ENCODE measurements at regions not wholly inside any gene's neighbourhood (a gene's known extent, or its start where the extent isn't known, plus 50 kb on each side); places are given as distances from the start of the nearest gene placed in this dataset.

GRCh38 chr2:209146682-209147320, 277.0 kb upstream of the MAP2 start:
- no peaks in the 10 kb centered on the region for H3K79me2 ChIP-seq (ENCODE audit: control insufficient read depth, low read length)
- H3K27ac ChIP-seq (ENCODE audit: low read depth, low read length), result no peak overlapping the region
- no peaks in the 10 kb centered on the region for H3K36me3 ChIP-seq (ENCODE audit: control insufficient read depth, low read length)
- H3F3A ChIP-seq (ENCODE audit: control insufficient read depth, insufficient read depth), result no peaks in the 10 kb centered on the region
- H3K9me2 ChIP-seq (replicated peaks; ENCODE audit: control insufficient read depth, low read length), result no peaks in the 10 kb centered on the region
- H3K4me3 ChIP-seq (ENCODE audit: low read length), result no peak overlapping the region
- H4K20me1 ChIP-seq (ENCODE audit: control insufficient read depth, insufficient read depth, low read depth, low read length), result no peaks in the 10 kb centered on the region
- no peaks in the 10 kb centered on the region for H3K9me3 ChIP-seq (ENCODE audit: control insufficient read depth, insufficient read depth, low read length)
- H3K27me3 ChIP-seq (ENCODE audit: control insufficient read depth, low read length), result no peaks in the 10 kb centered on the region
- no peak overlapping the region for H3K4me2 ChIP-seq (ENCODE audit: low read length)
- H3K4me1 ChIP-seq (ENCODE audit: control insufficient read depth, low read length), result no peaks in the 10 kb centered on the region
- TF ChIP-seq EZH2phosphoT487 (IDR thresholded peaks at IDR 0.05; ENCODE audit: borderline replicate concordance, low read length), result no peak
- TF ChIP-seq CTCF (IDR thresholded peaks at IDR 0.05; ENCODE audit: low read depth, low read length, poor library complexity, severe bottlenecking), result no peak

- no peaks in the 10 kb centered on the region for H3K79me2 ChIP-seq (ENCODE audit: control insufficient read depth, low read length)
- H3K4me3 ChIP-seq (ENCODE audit: low read length), result no peak overlapping the region
- H3F3A ChIP-seq (ENCODE audit: control insufficient read depth, insufficient read depth), result no peaks in the 10 kb centered on the region
- H3K27me3 ChIP-seq (ENCODE audit: control insufficient read depth, low read length), result no peaks in the 10 kb centered on the region
- no peaks in the 10 kb centered on the region for H4K20me1 ChIP-seq (ENCODE audit: control insufficient read depth, insufficient read depth, low read depth, low read length)
- no peaks in the 10 kb centered on the region for H3K4me1 ChIP-seq (ENCODE audit: control insufficient read depth, low read length)
- H3K9me3 ChIP-seq (ENCODE audit: control insufficient read depth, insufficient read depth, low read length), result no peaks in the 10 kb centered on the region
- H3K4me2 ChIP-seq (ENCODE audit: low read length), result no peak overlapping the region
- TF ChIP-seq CTCF (IDR thresholded peaks at IDR 0.05; ENCODE audit: low read depth, low read length, poor library complexity, severe bottlenecking) (no peak), EZH2phosphoT487 (IDR thresholded peaks at IDR 0.05; ENCODE audit: borderline replicate concordance, low read length) (no peak)
- no peaks in the 10 kb centered on the region for H3K36me3 ChIP-seq (ENCODE audit: control insufficient read depth, low read length)
- no peaks in the 10 kb centered on the region for H3K9me2 ChIP-seq (replicated peaks; ENCODE audit: control insufficient read depth, low read length)
- no peak overlapping the region for H3K27ac ChIP-seq (ENCODE audit: low read depth, low read length)
Measured at GRCh38 chr2:209147981-209148380, 275.9 kb upstream of the MAP2 start.

DNA sequence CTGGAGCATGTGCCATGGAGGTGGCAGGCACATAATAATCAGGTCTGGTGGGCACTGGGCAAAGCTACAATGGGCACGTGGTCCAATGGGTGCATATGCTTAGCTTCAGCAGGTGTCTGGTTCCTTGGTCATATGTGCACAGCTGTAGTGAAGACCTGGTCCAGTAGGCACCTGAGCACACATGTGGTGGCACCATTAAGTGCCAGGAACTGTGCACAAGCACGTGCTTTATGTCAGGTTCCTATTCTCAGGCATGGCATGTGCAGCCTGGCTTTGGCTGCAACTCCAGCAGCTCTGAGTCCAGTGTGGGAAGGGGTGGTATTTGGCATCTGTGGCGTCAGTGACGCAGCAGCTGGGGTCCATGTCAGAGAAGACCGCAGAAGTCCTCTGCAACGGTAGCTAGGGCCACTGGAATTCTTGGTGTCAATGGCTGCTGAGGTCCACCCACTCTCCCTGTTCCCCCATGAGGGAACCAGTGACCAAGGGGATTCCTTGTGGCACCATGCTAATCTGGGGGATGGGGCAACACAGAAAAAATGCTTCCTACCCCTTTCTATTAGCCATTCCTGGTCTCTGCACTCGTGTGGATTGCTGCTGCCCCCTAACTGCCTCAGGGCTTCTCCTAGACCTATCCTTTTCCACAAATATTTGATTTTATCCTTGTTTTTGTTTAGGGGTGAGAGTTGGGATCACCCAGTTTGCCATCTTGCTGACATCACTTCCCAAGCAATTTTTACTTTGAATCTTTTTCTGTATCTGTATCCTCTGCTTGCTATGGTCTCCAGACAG, 262.9 kb upstream of the MAP2 start:
- H3K9me3 ChIP-seq (ENCODE audit: control insufficient read depth, insufficient read depth, low read length), result no peaks in the 10 kb centered on the region
- no peaks in the 10 kb centered on the region for H3K9me2 ChIP-seq (replicated peaks; ENCODE audit: control insufficient read depth, low read length)
- TF ChIP-seq CTCF (IDR thresholded peaks at IDR 0.05; ENCODE audit: low read depth, low read length, poor library complexity, severe bottlenecking) (no peak), EZH2phosphoT487 (IDR thresholded peaks at IDR 0.05; ENCODE audit: borderline replicate concordance, low read length) (no peak)
- H4K20me1 ChIP-seq (ENCODE audit: control insufficient read depth, insufficient read depth, low read depth, low read length), result no peaks in the 10 kb centered on the region
- H3F3A ChIP-seq (ENCODE audit: control insufficient read depth, insufficient read depth), result no peaks in the 10 kb centered on the region
- H3K4me2 ChIP-seq (ENCODE audit: low read length), result no peak overlapping the region
- no peaks in the 10 kb centered on the region for H3K4me1 ChIP-seq (ENCODE audit: control insufficient read depth, low read length)
- no peak overlapping the region for H3K4me3 ChIP-seq (ENCODE audit: low read length)
- H3K27me3 ChIP-seq (ENCODE audit: control insufficient read depth, low read length), result no peaks in the 10 kb centered on the region
- no peaks in the 10 kb centered on the region for H3K79me2 ChIP-seq (ENCODE audit: control insufficient read depth, low read length)
- H3K27ac ChIP-seq (ENCODE audit: low read depth, low read length), result no peak overlapping the region
- no peaks in the 10 kb centered on the region for H3K36me3 ChIP-seq (ENCODE audit: control insufficient read depth, low read length)
